ENCODE measurements at regions not wholly inside any gene's neighbourhood (a gene's known extent, or its start where the extent isn't known, plus 50 kb on each side); places are given as distances from the start of the nearest gene placed in this dataset.

DNA sequence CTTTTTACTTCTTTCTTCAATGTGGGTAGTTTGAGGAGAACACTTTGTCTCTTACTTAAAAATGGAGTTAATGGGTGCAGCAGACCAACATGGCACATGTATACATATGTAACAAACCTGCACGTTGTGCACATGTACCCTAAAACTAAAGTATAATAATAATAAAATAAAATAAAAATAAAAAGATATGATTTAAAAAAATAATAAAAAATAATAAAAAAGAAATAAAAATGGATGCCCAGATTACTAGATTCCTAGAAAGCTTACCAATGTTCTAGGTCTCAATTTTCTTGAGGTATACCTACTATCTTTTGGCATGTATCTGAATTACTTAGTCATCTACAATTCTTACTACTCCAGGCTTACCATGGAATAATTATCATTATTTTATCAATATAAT lies 2001.6 kb upstream of the CDH9 start:
- Histone ChIP-seq H3K9me2 (ENCODE audit: insufficient read depth) (0 out of 2 replicates have a peak, but pooled peaks cover 4% of the 10 kb centered on the region), H3F3A (replicated peaks; ENCODE audit: low read depth) (no peaks in the 10 kb centered on the region), H3K4me1 (ENCODE audit: insufficient read depth) (no peaks in the 10 kb centered on the region; the same call in 1 of the 2 replicates), H3K79me2 (replicated peaks; ENCODE audit: insufficient read depth) (no peaks in the 10 kb centered on the region), H3K27me3 (ENCODE audit: insufficient read depth) (no peaks in the 10 kb centered on the region), H4K20me1 (replicated peaks; ENCODE audit: insufficient read depth) (no peaks in the 10 kb centered on the region), H2AFZ (no peak overlapping the region), H3K4me3 (no peak overlapping the region), H3K36me3 (ENCODE audit: insufficient read depth) (no peaks in the 10 kb centered on the region), H3K4me2 (no peak overlapping the region), H3K27ac (ENCODE audit: low read depth) (no peak overlapping the region)
- H3K4me1 Mint-ChIP-seq, result peaks cover 8% of the 10 kb centered on the region; the same call in 2 of the 3 replicates
- TF ChIP-seq ZNF331 (CRISPR knock-in tag; IDR thresholded peaks at IDR 0.05; ENCODE audit: low read depth) (no peak), EZH2phosphoT487 (IDR thresholded peaks at IDR 0.05; ENCODE audit: unreplicated experiment) (no peak), EZH2 (IDR thresholded peaks at IDR 0.05; ENCODE audit: low read depth, unreplicated experiment) (no peak), ZNF114 (CRISPR knock-in tag; IDR thresholded peaks at IDR 0.05) (no peak), JUNB (IDR thresholded peaks at IDR 0.05; ENCODE audit: unreplicated experiment) (no peak), STAT1 (IDR thresholded peaks at IDR 0.05; ENCODE audit: unreplicated experiment) (no peak)
- TF ChIP-seq, protein P1, sequence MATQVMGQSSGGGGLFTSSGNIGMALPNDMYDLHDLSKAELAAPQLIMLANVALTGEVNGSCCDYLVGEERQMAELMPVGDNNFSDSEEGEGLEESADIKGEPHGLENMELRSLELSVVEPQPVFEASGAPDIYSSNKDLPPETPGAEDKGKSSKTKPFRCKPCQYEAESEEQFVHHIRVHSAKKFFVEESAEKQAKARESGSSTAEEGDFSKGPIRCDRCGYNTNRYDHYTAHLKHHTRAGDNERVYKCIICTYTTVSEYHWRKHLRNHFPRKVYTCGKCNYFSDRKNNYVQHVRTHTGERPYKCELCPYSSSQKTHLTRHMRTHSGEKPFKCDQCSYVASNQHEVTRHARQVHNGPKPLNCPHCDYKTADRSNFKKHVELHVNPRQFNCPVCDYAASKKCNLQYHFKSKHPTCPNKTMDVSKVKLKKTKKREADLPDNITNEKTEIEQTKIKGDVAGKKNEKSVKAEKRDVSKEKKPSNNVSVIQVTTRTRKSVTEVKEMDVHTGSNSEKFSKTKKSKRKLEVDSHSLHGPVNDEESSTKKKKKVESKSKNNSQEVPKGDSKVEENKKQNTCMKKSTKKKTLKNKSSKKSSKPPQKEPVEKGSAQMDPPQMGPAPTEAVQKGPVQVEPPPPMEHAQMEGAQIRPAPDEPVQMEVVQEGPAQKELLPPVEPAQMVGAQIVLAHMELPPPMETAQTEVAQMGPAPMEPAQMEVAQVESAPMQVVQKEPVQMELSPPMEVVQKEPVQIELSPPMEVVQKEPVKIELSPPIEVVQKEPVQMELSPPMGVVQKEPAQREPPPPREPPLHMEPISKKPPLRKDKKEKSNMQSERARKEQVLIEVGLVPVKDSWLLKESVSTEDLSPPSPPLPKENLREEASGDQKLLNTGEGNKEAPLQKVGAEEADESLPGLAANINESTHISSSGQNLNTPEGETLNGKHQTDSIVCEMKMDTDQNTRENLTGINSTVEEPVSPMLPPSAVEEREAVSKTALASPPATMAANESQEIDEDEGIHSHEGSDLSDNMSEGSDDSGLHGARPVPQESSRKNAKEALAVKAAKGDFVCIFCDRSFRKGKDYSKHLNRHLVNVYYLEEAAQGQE (IDR thresholded peaks at IDR 0.05; ENCODE audit: unreplicated experiment), result no peak
- TF ChIP-seq, protein P2, sequence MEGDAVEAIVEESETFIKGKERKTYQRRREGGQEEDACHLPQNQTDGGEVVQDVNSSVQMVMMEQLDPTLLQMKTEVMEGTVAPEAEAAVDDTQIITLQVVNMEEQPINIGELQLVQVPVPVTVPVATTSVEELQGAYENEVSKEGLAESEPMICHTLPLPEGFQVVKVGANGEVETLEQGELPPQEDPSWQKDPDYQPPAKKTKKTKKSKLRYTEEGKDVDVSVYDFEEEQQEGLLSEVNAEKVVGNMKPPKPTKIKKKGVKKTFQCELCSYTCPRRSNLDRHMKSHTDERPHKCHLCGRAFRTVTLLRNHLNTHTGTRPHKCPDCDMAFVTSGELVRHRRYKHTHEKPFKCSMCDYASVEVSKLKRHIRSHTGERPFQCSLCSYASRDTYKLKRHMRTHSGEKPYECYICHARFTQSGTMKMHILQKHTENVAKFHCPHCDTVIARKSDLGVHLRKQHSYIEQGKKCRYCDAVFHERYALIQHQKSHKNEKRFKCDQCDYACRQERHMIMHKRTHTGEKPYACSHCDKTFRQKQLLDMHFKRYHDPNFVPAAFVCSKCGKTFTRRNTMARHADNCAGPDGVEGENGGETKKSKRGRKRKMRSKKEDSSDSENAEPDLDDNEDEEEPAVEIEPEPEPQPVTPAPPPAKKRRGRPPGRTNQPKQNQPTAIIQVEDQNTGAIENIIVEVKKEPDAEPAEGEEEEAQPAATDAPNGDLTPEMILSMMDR (conservative IDR thresholded peaks at IDR 0.05; ENCODE audit: low read depth in 2 of 2), result no peak
- H3K36me3 Mint-ChIP-seq (ENCODE audit: low read depth), result no peaks in the 10 kb centered on the region; the same call in 2 of the 3 replicates
- no peak overlapping the region for H3K27ac Mint-ChIP-seq
- ATAC-seq (no peak), DNase-seq (ENCODE audit: low spot score) (no peak)
- H3K4me3 Mint-ChIP-seq, result no peak overlapping the region
- no peaks in the 10 kb centered on the region for H3K27me3 Mint-ChIP-seq (ENCODE audit: insufficient read depth, low read depth, poor library complexity)
- H3K9me3 Mint-ChIP-seq, result no peaks in the 10 kb centered on the region

DNA sequence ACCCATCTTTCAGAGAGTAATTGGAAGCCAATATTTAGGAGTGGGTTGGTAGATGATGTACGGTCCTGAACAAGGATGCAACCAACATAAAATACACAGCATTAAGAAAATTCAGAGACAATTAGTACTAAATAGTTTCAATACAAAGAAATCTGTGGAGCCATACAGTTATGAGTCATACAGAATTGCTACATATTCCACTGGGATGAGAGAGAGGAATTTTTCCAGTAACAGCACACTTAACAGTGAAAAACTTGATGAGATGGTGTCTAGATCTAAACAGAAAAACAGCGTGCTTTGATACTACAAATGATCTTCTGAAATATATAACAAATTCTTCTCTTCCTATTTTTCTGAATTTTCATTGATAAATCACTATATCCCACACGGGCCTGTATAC lies 1999.3 kb upstream of the CDH9 start:
- Histone ChIP-seq H3K4me3 (no peak overlapping the region), H3K9me2 (ENCODE audit: insufficient read depth) (0 out of 2 replicates have a peak, but pooled peaks cover 4% of the 10 kb centered on the region), H3K4me1 (ENCODE audit: insufficient read depth) (no peaks in the 10 kb centered on the region; the same call in 1 of the 2 replicates), H4K20me1 (replicated peaks; ENCODE audit: insufficient read depth) (no peaks in the 10 kb centered on the region), H3K27me3 (ENCODE audit: insufficient read depth) (no peaks in the 10 kb centered on the region), H2AFZ (no peak overlapping the region), H3K4me2 (no peak overlapping the region), H3F3A (replicated peaks; ENCODE audit: low read depth) (no peaks in the 10 kb centered on the region), H3K36me3 (ENCODE audit: insufficient read depth) (no peaks in the 10 kb centered on the region), H3K79me2 (replicated peaks; ENCODE audit: insufficient read depth) (no peaks in the 10 kb centered on the region), H3K27ac (ENCODE audit: low read depth) (no peak overlapping the region)
- no peak overlapping the region for H3K27ac Mint-ChIP-seq
- DNase-seq (ENCODE audit: low spot score), result no peak
- no peak overlapping the region for H3K4me3 Mint-ChIP-seq
- peaks cover 6% of the 10 kb centered on the region; the same call in 2 of the 3 replicates for H3K4me1 Mint-ChIP-seq
- no peaks in the 10 kb centered on the region for H3K9me3 Mint-ChIP-seq
- no peaks in the 10 kb centered on the region for H3K36me3 Mint-ChIP-seq (ENCODE audit: low read depth)
- ATAC-seq, result no peak
- no peaks in the 10 kb centered on the region for H3K27me3 Mint-ChIP-seq (ENCODE audit: insufficient read depth, low read depth, poor library complexity)
- no peak for TF ChIP-seq ZNF114 (CRISPR knock-in tag; IDR thresholded peaks at IDR 0.05)
- no peak for TF ChIP-seq NANOG (IDR thresholded peaks at IDR 0.05; ENCODE audit: borderline replicate concordance)
- TF ChIP-seq EZH2 (IDR thresholded peaks at IDR 0.05; ENCODE audit: low read depth, unreplicated experiment), result no peak
- TF ChIP-seq CREB1 (CRISPR knock-in tag; IDR thresholded peaks at IDR 0.05; ENCODE audit: low read depth), result no peak
- TF ChIP-seq STAT1 (IDR thresholded peaks at IDR 0.05; ENCODE audit: unreplicated experiment), result no peak
- TF ChIP-seq, protein P2 (conservative IDR thresholded peaks at IDR 0.05; ENCODE audit: low read depth in 2 of 2), result no peak

Measured in GM23338 (cell line).